ENCODE measurements at regions not wholly inside any gene's neighbourhood (a gene's known extent, or its start where the extent isn't known, plus 50 kb on each side); places are given as distances from the start of the nearest gene placed in this dataset.

DNA sequence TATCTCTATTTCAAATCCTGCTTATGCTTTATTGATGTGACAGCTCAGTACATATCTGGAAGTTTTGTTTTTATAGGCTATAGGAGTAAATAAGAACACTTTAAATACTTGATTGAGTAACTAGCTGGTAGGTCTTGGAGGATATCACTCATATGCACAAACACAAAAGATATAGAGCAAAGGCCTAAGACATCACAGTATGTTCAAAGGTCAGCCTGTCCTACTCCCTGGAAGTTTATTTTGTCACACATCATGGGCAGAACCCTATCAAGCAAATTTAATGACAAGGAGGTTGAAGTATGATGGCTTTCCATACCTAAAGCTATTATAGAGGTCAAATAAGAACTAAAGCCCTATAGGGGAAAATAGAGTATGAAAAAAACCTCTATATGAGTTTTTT, 70.0 kb upstream of the MS4A8 start:
- TF ChIP-seq EZH2 (IDR thresholded peaks at IDR 0.05; ENCODE audit: borderline replicate concordance, insufficient read depth, low read depth, low read length, poor library complexity, severe bottlenecking): no peak
- TF ChIP-seq, protein P1, sequence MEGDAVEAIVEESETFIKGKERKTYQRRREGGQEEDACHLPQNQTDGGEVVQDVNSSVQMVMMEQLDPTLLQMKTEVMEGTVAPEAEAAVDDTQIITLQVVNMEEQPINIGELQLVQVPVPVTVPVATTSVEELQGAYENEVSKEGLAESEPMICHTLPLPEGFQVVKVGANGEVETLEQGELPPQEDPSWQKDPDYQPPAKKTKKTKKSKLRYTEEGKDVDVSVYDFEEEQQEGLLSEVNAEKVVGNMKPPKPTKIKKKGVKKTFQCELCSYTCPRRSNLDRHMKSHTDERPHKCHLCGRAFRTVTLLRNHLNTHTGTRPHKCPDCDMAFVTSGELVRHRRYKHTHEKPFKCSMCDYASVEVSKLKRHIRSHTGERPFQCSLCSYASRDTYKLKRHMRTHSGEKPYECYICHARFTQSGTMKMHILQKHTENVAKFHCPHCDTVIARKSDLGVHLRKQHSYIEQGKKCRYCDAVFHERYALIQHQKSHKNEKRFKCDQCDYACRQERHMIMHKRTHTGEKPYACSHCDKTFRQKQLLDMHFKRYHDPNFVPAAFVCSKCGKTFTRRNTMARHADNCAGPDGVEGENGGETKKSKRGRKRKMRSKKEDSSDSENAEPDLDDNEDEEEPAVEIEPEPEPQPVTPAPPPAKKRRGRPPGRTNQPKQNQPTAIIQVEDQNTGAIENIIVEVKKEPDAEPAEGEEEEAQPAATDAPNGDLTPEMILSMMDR (IDR thresholded peaks at IDR 0.05): no peak
- Histone ChIP-seq H3K27ac (ENCODE audit: low read length in 2 of 2) (no peak overlapping the region), H3K4me1 (ENCODE audit: control insufficient read depth in 2 of 2, insufficient read depth in 2 of 2, low read length in 2 of 2) (peaks cover 32 to 34% of the 10 kb centered on the region in 2 donors), H3K4me3 (ENCODE audit: control extremely low read depth in 1 of 5, extremely low read depth in 1 of 5, insufficient read depth in 1 of 5, low read depth in 2 of 5, low read length in 4 of 5) (no peak overlapping the region), H3K4me2 (replicated peaks; ENCODE audit: low read depth, low read length, poor library complexity, severe bottlenecking) (no peak overlapping the region), H3K9ac (ENCODE audit: low read length) (no peak overlapping the region), H2AFZ (ENCODE audit: insufficient read depth, low read depth, low read length, poor library complexity, severe bottlenecking) (no peak overlapping the region), H3K36me3 (replicated peaks in 1 of 2; ENCODE audit: control extremely low read depth in 1 of 2, control insufficient read depth in 1 of 2, extremely low read depth in 1 of 2, insufficient read depth in 2 of 2, low read length in 1 of 2) (no peaks in the 10 kb centered on the region), H4K20me1 (ENCODE audit: control insufficient read depth, insufficient read depth, low read length, poor library complexity, severe bottlenecking) (no peaks in the 10 kb centered on the region), H3K9me3 (ENCODE audit: control extremely low read depth in 1 of 3, control insufficient read depth in 2 of 3, insufficient read depth in 1 of 3, low read length in 2 of 3) (no peaks in the 10 kb centered on the region), H3K79me2 (ENCODE audit: control insufficient read depth, insufficient read depth, low read length) (no peaks in the 10 kb centered on the region), H3K27me3 (replicated peaks in 1 of 4; ENCODE audit: control extremely low read depth in 1 of 4, control insufficient read depth in 3 of 4, insufficient read depth in 4 of 4, low read length in 3 of 4) (no peaks in the 10 kb centered on the region)
- no peak for ATAC-seq (ENCODE audit: low read depth)
- POLR2A ChIA-PET: no interaction called here
- CTCF ChIA-PET: interaction anchor here (1.3 to 2.0 kb wide), 5 partner anchors 9 to 364 kb away, joined by 3 to 5 read pairs (median 4); no protein-coding TSS in a partner anchor
- Mint-ChIP-seq H3K4me3 (no peak overlapping the region), H3K27ac (no peak overlapping the region), H3K9me3 (ENCODE audit: insufficient read depth) (no peaks in the 10 kb centered on the region), H3K4me1 (peaks cover 36% of the 10 kb centered on the region), H3K27me3 (no peaks in the 10 kb centered on the region)
- DNase-seq: no peak
- intact Hi-C loops (cut with micrococcal nuclease): no loop called here

DNA sequence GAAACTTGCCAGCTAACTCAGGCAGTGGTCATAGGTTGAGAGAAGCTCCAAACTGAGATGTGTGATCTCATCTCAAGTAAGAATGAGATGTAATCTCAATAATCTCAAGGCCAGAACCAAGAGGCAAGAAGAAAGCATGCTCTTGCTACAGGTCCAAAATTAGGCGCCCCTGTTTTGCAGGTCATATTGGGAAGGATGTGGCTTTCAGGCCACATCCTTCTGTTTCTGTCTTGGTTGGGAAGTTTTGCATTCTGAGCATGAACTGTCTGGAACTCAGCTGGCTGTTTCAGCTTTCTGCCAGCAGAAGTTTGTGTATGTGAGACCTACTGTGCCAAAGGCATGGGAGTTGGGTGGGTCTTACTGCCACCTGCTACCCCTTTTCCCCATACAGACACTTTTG, 67.5 kb upstream of the MS4A8 start:
- H3K27ac ChIP-seq (ENCODE audit: low read length in 2 of 2): no peak overlapping the region
- peak overlapping the region; percentile 24 for H3K4me3 Mint-ChIP-seq
- H3K9ac ChIP-seq (ENCODE audit: low read length): no peak overlapping the region
- H3K27me3 Mint-ChIP-seq: peaks cover 4% of the 10 kb centered on the region
- ATAC-seq (ENCODE audit: low read depth) (no peak), DNase-seq (no peak)
- no peaks in the 10 kb centered on the region for H3K79me2 ChIP-seq (ENCODE audit: control insufficient read depth, insufficient read depth, low read length)
- peak overlapping the region; percentile 35 for H3K4me2 ChIP-seq (replicated peaks; ENCODE audit: low read depth, low read length, poor library complexity, severe bottlenecking)
- WGBS (ENCODE audit: insufficient coverage): 0% methylated on average over 1 of the region's 1 CpG
- intact Hi-C loops (cut with micrococcal nuclease): no loop called here
- H3K9me3 Mint-ChIP-seq (ENCODE audit: insufficient read depth): peaks cover 2% of the 10 kb centered on the region
- H3K4me1 Mint-ChIP-seq: peaks cover 34% of the 10 kb centered on the region
- no peaks in the 10 kb centered on the region for H3K36me3 ChIP-seq (replicated peaks in 1 of 2; ENCODE audit: control extremely low read depth in 1 of 2, control insufficient read depth in 1 of 2, extremely low read depth in 1 of 2, insufficient read depth in 2 of 2, low read length in 1 of 2)
- CTCF ChIA-PET: interaction anchor here (0.9 to 5.6 kb wide), 9 partner anchors 13 to 367 kb away, joined by 3 to 40 read pairs (median 4); no protein-coding TSS in a partner anchor
- no peaks in the 10 kb centered on the region for H3K27me3 ChIP-seq (replicated peaks in 1 of 4; ENCODE audit: control extremely low read depth in 1 of 4, control insufficient read depth in 3 of 4, insufficient read depth in 4 of 4, low read length in 3 of 4)
- no peak overlapping the region for H3K4me3 ChIP-seq (ENCODE audit: control extremely low read depth in 1 of 5, extremely low read depth in 1 of 5, insufficient read depth in 1 of 5, low read depth in 2 of 5, low read length in 4 of 5)
- TF ChIP-seq, protein P1 (IDR thresholded peaks at IDR 0.05): no peak
- TF ChIP-seq EZH2 (IDR thresholded peaks at IDR 0.05; ENCODE audit: borderline replicate concordance, insufficient read depth, low read depth, low read length, poor library complexity, severe bottlenecking): no peak
- no peaks in the 10 kb centered on the region for H4K20me1 ChIP-seq (ENCODE audit: control insufficient read depth, insufficient read depth, low read length, poor library complexity, severe bottlenecking)
- H3K4me1 ChIP-seq (ENCODE audit: control insufficient read depth in 2 of 2, insufficient read depth in 2 of 2, low read length in 2 of 2): peaks cover 32 to 34% of the 10 kb centered on the region in 2 donors
- no peaks in the 10 kb centered on the region for H3K9me3 ChIP-seq (ENCODE audit: control extremely low read depth in 1 of 3, control insufficient read depth in 2 of 3, insufficient read depth in 1 of 3, low read length in 2 of 3)
- H2AFZ ChIP-seq (ENCODE audit: insufficient read depth, low read depth, low read length, poor library complexity, severe bottlenecking): no peak overlapping the region
- H3K27ac Mint-ChIP-seq: peak overlapping the region; percentile 56
- POLR2A ChIA-PET: interaction anchor here (0.6 kb wide), 1 partner anchor 35 kb away, joined by 4 read pairs; no protein-coding TSS in a partner anchor
